ENCODE measurements at regions not wholly inside any gene's neighbourhood (a gene's known extent, or its start where the extent isn't known, plus 50 kb on each side); places are given as distances from the start of the nearest gene placed in this dataset.

- H2AFZ ChIP-seq (ENCODE audit: control insufficient read depth, low read length): no peak overlapping the region
- DNase-seq (ENCODE audit: low read depth, low spot score): no peak
- no peak for FAIRE-seq
- H3K9ac ChIP-seq (ENCODE audit: control insufficient read depth, extremely low read depth, insufficient read depth, low read length): no peak overlapping the region
- no peaks in the 10 kb centered on the region for H3K36me3 ChIP-seq (ENCODE audit: control insufficient read depth in 2 of 2, extremely low read depth in 1 of 2, insufficient read depth in 2 of 2, low read length in 2 of 2)
- dilution Hi-C loops (cut with MboI; ENCODE audit: extremely low pct_ligation_motif_present, low sequenced_read_pairs): no loop called here
- no peaks in the 10 kb centered on the region for H3K79me2 ChIP-seq (ENCODE audit: control insufficient read depth, insufficient read depth, low read length)
- H3K4me3 ChIP-seq (ENCODE audit: control insufficient read depth in 2 of 3, extremely low read depth in 1 of 3, insufficient read depth in 2 of 3, low read depth in 1 of 3, low read length in 3 of 3): no peak overlapping the region
- TF ChIP-seq CTCF (optimal IDR thresholded peaks at IDR 0.05 in 1 of 3, IDR thresholded peaks at IDR 0.05 in 1 of 3, conservative IDR thresholded peaks at IDR 0.05 in 1 of 3; ENCODE audit: extremely low read depth in 1 of 3, insufficient read depth in 2 of 3, low read length in 3 of 3): no peak
- TF ChIP-seq EZH2 (IDR thresholded peaks at IDR 0.05; ENCODE audit: low read length): no peak
- H3K27ac ChIP-seq (ENCODE audit: control insufficient read depth, insufficient read depth, low read length): no peak overlapping the region
- H3K27me3 ChIP-seq (ENCODE audit: control insufficient read depth, extremely low read depth, insufficient read depth, low read length): no peaks in the 10 kb centered on the region
- no peaks in the 10 kb centered on the region for H3K9me1 ChIP-seq (ENCODE audit: control insufficient read depth, extremely low read depth, insufficient read depth, low read length)
- no peaks in the 10 kb centered on the region for H3K9me3 ChIP-seq (ENCODE audit: control insufficient read depth, low read depth, low read length)
- H3K4me1 ChIP-seq (ENCODE audit: control insufficient read depth, extremely low read depth, insufficient read depth, low read length): no peaks in the 10 kb centered on the region
- H3K4me2 ChIP-seq (ENCODE audit: control insufficient read depth, extremely low read depth, insufficient read depth, low read depth, low read length): no peak overlapping the region
- H4K20me1 ChIP-seq (ENCODE audit: control insufficient read depth, extremely low read depth, insufficient read depth, low read length): no peaks in the 10 kb centered on the region
These were observed 489.7 kb downstream of the SOX11 start for GRCh38 chr2:6181926-6182325.

- no peaks in the 10 kb centered on the region for H3K27me3 ChIP-seq (ENCODE audit: control insufficient read depth, extremely low read depth, insufficient read depth, low read length)
- no peak overlapping the region for H2AFZ ChIP-seq (ENCODE audit: control insufficient read depth, low read length)
- no peaks in the 10 kb centered on the region for H3K79me2 ChIP-seq (ENCODE audit: control insufficient read depth, insufficient read depth, low read length)
- TF ChIP-seq EZH2 (IDR thresholded peaks at IDR 0.05; ENCODE audit: low read length): no peak
- TF ChIP-seq CTCF (optimal IDR thresholded peaks at IDR 0.05 in 1 of 3, IDR thresholded peaks at IDR 0.05 in 1 of 3, conservative IDR thresholded peaks at IDR 0.05 in 1 of 3; ENCODE audit: extremely low read depth in 1 of 3, insufficient read depth in 2 of 3, low read length in 3 of 3): no peak
- no peak overlapping the region for H3K27ac ChIP-seq (ENCODE audit: control insufficient read depth, insufficient read depth, low read length)
- H3K9me3 ChIP-seq (ENCODE audit: control insufficient read depth, low read depth, low read length): no peaks in the 10 kb centered on the region
- no peak overlapping the region for H3K9ac ChIP-seq (ENCODE audit: control insufficient read depth, extremely low read depth, insufficient read depth, low read length)
- dilution Hi-C loops (cut with MboI; ENCODE audit: extremely low pct_ligation_motif_present, low sequenced_read_pairs): no loop called here
- H3K9me1 ChIP-seq (ENCODE audit: control insufficient read depth, extremely low read depth, insufficient read depth, low read length): no peaks in the 10 kb centered on the region
- H4K20me1 ChIP-seq (ENCODE audit: control insufficient read depth, extremely low read depth, insufficient read depth, low read length): no peaks in the 10 kb centered on the region
- H3K36me3 ChIP-seq (ENCODE audit: control insufficient read depth in 2 of 2, extremely low read depth in 1 of 2, insufficient read depth in 2 of 2, low read length in 2 of 2): no peaks in the 10 kb centered on the region
- H3K4me1 ChIP-seq (ENCODE audit: control insufficient read depth, extremely low read depth, insufficient read depth, low read length): no peaks in the 10 kb centered on the region
- H3K4me2 ChIP-seq (ENCODE audit: control insufficient read depth, extremely low read depth, insufficient read depth, low read depth, low read length): no peak overlapping the region
- no peak for FAIRE-seq
- DNase-seq (ENCODE audit: low read depth, low spot score): no peak
- H3K4me3 ChIP-seq (ENCODE audit: control insufficient read depth in 2 of 3, extremely low read depth in 1 of 3, insufficient read depth in 2 of 3, low read depth in 1 of 3, low read length in 3 of 3): no peak overlapping the region
These were observed 491.0 kb downstream of the SOX11 start for GRCh38 chr2:6183226-6183625.
